ENCODE measurements at regions not wholly inside any gene's neighbourhood (a gene's known extent, or its start where the extent isn't known, plus 50 kb on each side); places are given as distances from the start of the nearest gene placed in this dataset.

- TF ChIP-seq CTCF (IDR thresholded peaks at IDR 0.05): no peak
- TF ChIP-seq REST (IDR thresholded peaks at IDR 0.05; ENCODE audit: insufficient read depth in 1 of 2, low read depth in 2 of 2, low read length in 1 of 2): no peak
- no peak for TF ChIP-seq POLR2AphosphoS5 (IDR thresholded peaks at IDR 0.05; ENCODE audit: low read depth, low read length)
- no peak for TF ChIP-seq TCF7L2 (IDR thresholded peaks at IDR 0.05; ENCODE audit: low read depth, low read length)
These were observed 220.8 kb upstream of the KLHL29 start for GRCh38 chr2:23164173-23164572.

Measured in Panc1 (cell line).